KMS-11 (cell line): ENCODE measurements at regions not wholly inside any gene's neighbourhood (a gene's known extent, or its start where the extent isn't known, plus 50 kb on each side); places are given as distances from the start of the nearest gene placed in this dataset.

Experiments used
- H2AFZ ChIP-seq: fragments of 200-600 bp; sonication (generic); 2 replicates; pipeline ENCODE4 v1.6.1; 2016; ENCODE audit warnings: antibody characterized with exemption, mixed run types, low read depth
- H3K27ac ChIP-seq: fragments of 200-600 bp; sonication (generic); 2 replicates; pipeline ENCODE4 v1.6.1; 2016; ENCODE audit warnings: mild to moderate bottlenecking, mixed run types
- H3K27me3 ChIP-seq: fragments of 200-600 bp; sonication (generic); 2 replicates; pipeline ENCODE4 v1.6.1; 2017; ENCODE audit warnings: mild to moderate bottlenecking, low read depth, mixed run types, moderate library complexity; ENCODE audit not compliant: insufficient read depth
- H3K36me3 ChIP-seq: fragments of 200-600 bp; sonication (generic); 2 replicates; pipeline ENCODE4 v1.6.1; 2017; ENCODE audit warnings: mild to moderate bottlenecking, mixed run types; ENCODE audit not compliant: insufficient read depth
- H3K4me1 ChIP-seq: fragments of 200-600 bp; sonication (generic); 2 replicates; pipeline ENCODE4 v1.6.1; 2016; ENCODE audit warnings: mild to moderate bottlenecking, low read depth, mixed run types; ENCODE audit not compliant: poor library complexity, severe bottlenecking
- H3K4me2 ChIP-seq: fragments of 200-600 bp; sonication (generic); 2 replicates; pipeline ENCODE4 v1.7.0; 2016; ENCODE audit warnings: mild to moderate bottlenecking, mixed run types
- H3K4me3 ChIP-seq: fragments of 200-600 bp; sonication (generic); IDR thresholded peaks from 2 replicates; pipeline ENCODE4 v1.6.1; 2017; ENCODE audit warnings: low read depth, low read length, mixed read lengths; ENCODE audit not compliant: insufficient read depth
- H3K79me2 ChIP-seq: fragments of 200-600 bp; sonication (generic); 2 replicates; pipeline ENCODE4 v1.6.1; 2016; ENCODE audit warnings: low read depth, mixed run types; ENCODE audit not compliant: insufficient read depth
- H3K9ac ChIP-seq: fragments of 200-600 bp; sonication (generic); 2 replicates; pipeline ENCODE4 v1.6.1; 2016; ENCODE audit warnings: mild to moderate bottlenecking, mixed run types
- H4K20me1 ChIP-seq: fragments of 200-600 bp; sonication (generic); 2 replicates; pipeline ENCODE4 v1.6.1; 2016; ENCODE audit warnings: mild to moderate bottlenecking, mixed run types; ENCODE audit not compliant: insufficient read depth
- TF ChIP-seq, protein P1 (sequence below): fragments of 200-600 bp; sonication (generic); conservative IDR thresholded peaks from 2 replicates; pipeline ENCODE4 v1.6.1; 2017; ENCODE audit warnings: low read depth, mild to moderate bottlenecking, antibody characterized with exemption, low read length, moderate library complexity, mixed read lengths

GRCh38 chr20:57794600-57795341, 85.0 kb upstream of the PMEPA1 start:
- no peak overlapping the region for H3K9ac ChIP-seq
- no peaks in the 10 kb centered on the region for H3K79me2 ChIP-seq
- no peaks in the 10 kb centered on the region for H3K36me3 ChIP-seq
- TF ChIP-seq, protein P1, sequence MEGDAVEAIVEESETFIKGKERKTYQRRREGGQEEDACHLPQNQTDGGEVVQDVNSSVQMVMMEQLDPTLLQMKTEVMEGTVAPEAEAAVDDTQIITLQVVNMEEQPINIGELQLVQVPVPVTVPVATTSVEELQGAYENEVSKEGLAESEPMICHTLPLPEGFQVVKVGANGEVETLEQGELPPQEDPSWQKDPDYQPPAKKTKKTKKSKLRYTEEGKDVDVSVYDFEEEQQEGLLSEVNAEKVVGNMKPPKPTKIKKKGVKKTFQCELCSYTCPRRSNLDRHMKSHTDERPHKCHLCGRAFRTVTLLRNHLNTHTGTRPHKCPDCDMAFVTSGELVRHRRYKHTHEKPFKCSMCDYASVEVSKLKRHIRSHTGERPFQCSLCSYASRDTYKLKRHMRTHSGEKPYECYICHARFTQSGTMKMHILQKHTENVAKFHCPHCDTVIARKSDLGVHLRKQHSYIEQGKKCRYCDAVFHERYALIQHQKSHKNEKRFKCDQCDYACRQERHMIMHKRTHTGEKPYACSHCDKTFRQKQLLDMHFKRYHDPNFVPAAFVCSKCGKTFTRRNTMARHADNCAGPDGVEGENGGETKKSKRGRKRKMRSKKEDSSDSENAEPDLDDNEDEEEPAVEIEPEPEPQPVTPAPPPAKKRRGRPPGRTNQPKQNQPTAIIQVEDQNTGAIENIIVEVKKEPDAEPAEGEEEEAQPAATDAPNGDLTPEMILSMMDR, result no peak
- no peak overlapping the region for H3K27ac ChIP-seq
- H3K4me2 ChIP-seq, result no peak overlapping the region
- no peaks in the 10 kb centered on the region; the same call in 1 of the 2 replicates for H3K27me3 ChIP-seq
- H4K20me1 ChIP-seq, result no peaks in the 10 kb centered on the region
- H3K4me3 ChIP-seq, result no peak overlapping the region
- H3K4me1 ChIP-seq, result no peaks in the 10 kb centered on the region
- no peak overlapping the region for H2AFZ ChIP-seq

DNA sequence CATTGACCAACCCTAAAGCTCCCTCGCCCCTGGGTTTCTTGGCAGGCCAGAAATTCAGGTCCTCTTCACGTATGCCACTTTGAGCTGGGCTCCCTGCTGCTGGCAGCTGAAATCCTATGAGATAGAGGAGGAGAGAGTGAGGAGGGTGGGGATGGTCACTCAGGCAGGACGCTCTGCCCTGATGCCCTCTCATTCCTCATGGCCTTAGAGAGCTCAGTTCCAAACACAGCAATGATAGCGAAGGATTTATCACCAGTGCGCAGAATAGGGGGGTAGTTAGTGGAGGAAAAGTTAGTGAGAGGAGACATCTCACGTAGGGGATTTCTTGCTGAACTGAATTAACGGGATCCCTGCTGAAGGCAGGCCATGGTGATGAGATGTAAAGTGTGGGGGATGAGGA, 84.2 kb upstream of the PMEPA1 start:
- Histone ChIP-seq H4K20me1 (no peaks in the 10 kb centered on the region), H3K27ac (no peak overlapping the region), H3K9ac (no peak overlapping the region), H3K4me2 (no peak overlapping the region), H3K4me1 (no peaks in the 10 kb centered on the region), H3K36me3 (no peaks in the 10 kb centered on the region), H2AFZ (no peak overlapping the region), H3K27me3 (no peaks in the 10 kb centered on the region; the same call in 1 of the 2 replicates), H3K4me3 (no peak overlapping the region), H3K79me2 (no peaks in the 10 kb centered on the region)
- TF ChIP-seq, protein P1, result no peak

- TF ChIP-seq, protein P1, result no peak
- Histone ChIP-seq H3K4me2 (no peak overlapping the region), H3K27me3 (no peaks in the 10 kb centered on the region; the same call in 1 of the 2 replicates), H2AFZ (no peak overlapping the region), H3K36me3 (no peaks in the 10 kb centered on the region), H3K79me2 (no peaks in the 10 kb centered on the region), H3K4me3 (no peak overlapping the region), H4K20me1 (no peaks in the 10 kb centered on the region), H3K27ac (no peak overlapping the region), H3K9ac (no peak overlapping the region), H3K4me1 (no peaks in the 10 kb centered on the region)
Measured at GRCh38 chr20:57793421-57793820, 83.6 kb upstream of the PMEPA1 start.

GRCh38 chr20:57792386-57793080, 82.7 kb upstream of the PMEPA1 start:
- no peak overlapping the region for H2AFZ ChIP-seq
- no peaks in the 10 kb centered on the region for H3K36me3 ChIP-seq
- TF ChIP-seq, protein P1, result no peak
- no peak overlapping the region for H3K9ac ChIP-seq
- no peaks in the 10 kb centered on the region; the same call in 1 of the 2 replicates for H3K27me3 ChIP-seq
- H4K20me1 ChIP-seq, result no peaks in the 10 kb centered on the region
- no peak overlapping the region for H3K27ac ChIP-seq
- H3K4me1 ChIP-seq, result no peaks in the 10 kb centered on the region
- no peak overlapping the region for H3K4me2 ChIP-seq
- no peaks in the 10 kb centered on the region for H3K79me2 ChIP-seq
- no peak overlapping the region for H3K4me3 ChIP-seq
